GM21576 (cell line): ENCODE measurements at regions not wholly inside any gene's neighbourhood (a gene's known extent, or its start where the extent isn't known, plus 50 kb on each side); places are given as distances from the start of the nearest gene placed in this dataset.
"Not testable (repeated sequence)": the region's sequence is repeated elsewhere in the genome, so short reads cannot be mapped to it uniquely, and the experiment has no call there.

Source experiments
- ATAC-seq: cut with Tn5 transposase; IDR thresholded peaks from one replicate; pipeline ENCODE4 v1.9.1; 2021; ENCODE audit warnings: mild to moderate bottlenecking, moderate library complexity; ENCODE audit not compliant: unreplicated experiment

DNA sequence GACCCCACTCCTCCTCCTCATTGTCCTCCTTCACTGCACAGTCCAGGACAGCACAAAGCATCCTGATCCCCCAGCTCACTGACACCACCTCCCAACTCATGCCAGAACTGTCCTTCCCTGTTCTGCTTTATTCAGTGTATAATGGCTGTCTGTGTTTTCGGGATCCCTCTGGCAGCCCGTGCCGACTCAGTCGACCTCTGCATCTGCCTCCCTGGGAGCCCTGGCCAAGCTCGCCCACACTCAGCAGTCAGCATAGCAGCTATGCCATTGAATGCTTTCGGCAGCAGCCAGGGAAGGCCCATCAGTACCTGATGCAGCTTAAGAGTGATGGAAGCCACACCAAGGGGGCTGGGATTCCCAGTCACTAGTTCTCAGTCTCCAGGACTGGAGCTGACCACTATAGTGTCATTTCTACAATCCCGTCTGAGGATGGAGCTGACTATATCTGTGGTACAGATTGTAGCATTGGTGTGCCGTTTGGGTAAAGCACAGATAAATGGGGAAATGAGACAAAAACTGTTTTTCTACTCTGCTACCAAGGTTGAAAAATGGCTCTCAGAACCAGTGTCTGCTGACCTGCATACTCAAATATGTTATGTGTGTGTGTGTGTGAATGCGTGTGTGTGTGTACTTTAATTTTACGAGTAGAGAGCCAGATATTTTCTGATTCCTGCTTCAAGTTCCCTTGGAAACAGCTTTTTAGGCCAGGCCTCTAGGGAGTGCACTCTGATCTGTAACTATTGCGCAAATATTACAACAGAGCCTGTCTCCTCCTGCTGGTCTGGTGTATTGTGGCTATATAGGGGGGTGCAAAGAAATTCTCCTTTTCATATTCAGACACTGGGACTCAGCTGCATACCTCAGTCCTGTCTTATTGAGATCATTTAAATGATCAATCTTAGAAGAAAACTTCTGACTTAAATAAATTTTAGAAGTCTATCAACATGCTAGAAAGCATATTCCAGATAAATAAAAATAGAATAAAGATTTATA lies 78.8 kb upstream of the TOP3B start:
- no peak for ATAC-seq

DNA sequence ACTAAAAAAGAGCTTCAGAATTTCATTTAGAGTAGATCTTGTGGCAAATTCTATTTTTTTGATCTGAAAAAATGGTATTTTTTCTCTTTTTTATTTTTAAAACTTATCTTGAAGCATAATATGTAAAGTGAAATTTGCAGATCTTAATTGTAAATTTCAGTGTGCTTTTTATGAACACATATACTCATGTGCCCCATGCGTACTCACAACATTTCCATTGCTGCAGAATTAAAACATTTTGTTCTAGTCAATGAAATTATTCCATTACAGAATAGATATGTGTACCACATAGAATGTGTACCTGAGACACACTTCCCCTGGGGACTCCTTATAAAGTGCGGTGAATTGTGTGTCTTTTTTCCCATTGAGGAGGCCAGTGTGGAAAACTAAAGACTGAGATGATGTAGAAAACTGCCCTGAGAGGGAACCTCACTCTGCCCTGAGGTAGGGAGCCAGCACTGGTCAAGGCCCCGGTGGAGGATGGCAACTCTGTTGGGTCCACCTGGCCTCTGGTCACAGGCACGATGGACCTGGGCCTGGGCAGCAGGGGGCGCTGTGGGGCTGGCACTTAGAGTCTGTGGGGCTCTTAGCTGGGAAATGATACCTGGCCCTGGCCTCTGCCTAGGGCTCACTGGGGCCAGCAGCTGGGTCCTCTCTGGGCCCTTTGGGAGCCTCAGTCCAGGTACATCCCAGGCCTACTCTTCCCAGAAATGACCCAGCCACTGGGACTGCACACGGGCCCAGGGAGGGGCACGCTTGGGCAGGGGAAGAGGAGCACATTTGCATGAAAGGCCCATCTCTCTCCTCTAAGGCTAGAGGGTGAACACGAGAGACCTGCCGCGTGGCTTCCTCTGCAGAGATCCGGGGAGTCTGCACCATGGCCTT lies 77.9 kb upstream of the TOP3B start:
- no peak for ATAC-seq

- ATAC-seq, result no peak
Observed at GRCh38 chr22:22059291-22060002, 76.9 kb upstream of the TOP3B start.

DNA sequence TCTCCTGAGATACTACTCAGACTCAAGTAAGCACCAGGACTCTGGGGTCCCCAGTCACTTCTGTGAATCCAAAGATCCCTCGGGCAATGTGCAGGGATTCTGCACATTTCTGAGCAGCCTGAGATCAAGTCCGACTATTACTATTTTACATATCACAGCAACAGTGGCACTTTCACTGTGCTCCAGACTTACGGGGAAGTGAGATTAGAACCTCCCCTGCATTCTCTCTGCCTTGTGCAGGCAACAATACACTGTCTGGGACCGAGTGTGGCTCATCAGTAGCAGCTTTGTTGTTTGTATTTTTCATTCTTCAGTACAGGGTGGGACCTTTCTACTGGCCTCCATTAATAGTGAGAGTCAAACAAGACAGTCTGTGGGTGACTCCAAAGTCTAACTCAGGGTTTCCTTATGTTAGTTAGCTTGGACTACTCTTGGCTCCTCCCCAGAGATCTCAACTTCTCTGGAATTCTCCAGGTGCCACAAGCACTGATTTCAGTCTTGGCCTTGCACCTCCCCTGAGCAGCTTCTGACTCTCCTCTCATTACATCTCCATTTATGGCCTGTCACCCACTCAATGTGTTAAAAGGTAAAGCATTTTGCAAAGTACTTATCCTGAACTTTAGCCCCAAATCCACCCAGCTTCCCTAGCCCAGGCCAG lies 76.2 kb upstream of the TOP3B start:
- ATAC-seq, result peak; percentile 67

DNA sequence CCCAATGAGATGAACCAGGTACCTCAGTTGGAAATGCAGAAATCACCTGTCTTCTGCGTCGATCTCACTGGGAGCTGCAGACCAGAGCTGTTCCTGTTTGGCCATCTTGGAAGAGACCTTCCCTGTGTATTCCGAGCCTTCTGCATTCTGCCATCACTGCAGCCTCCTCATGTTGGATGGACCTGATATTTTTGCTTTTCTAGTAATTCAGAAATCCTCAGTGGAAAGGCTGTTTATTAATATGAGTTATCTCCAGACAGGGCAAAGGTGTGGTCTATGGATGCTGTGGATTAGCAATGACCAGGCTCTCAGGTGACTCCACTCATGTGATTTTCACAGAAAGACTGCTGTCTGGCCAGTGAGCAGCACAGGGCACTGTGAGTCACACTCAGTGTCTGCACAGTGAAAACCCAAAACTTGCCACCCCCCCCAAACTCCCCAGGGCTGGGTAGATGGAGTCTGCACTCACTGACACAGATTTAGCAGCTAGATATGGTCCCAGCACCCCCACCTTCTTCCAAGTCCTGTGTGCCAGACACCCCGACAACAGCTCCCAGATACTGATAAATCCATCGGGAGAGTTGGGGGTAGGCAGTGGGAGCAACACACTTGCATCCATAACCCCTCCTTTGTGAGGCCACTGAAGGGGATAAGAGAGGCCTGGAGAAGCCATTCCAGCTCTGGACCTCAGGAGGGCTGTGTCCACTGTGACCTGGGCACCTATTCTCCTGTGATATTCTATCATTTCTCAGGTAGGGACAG lies 75.2 kb upstream of the TOP3B start:
- ATAC-seq, result no peak

- not testable (repeated sequence) for ATAC-seq
Observed at GRCh38 chr22:22056809-22057594, 74.4 kb upstream of the TOP3B start.

- ATAC-seq, result not testable (repeated sequence)
Observed at GRCh38 chr22:22052548-22053139, 70.1 kb upstream of the TOP3B start.

GRCh38 chr22:22051032-22051431 lies 68.4 kb upstream of the TOP3B start:
- ATAC-seq, result not testable (repeated sequence)

DNA sequence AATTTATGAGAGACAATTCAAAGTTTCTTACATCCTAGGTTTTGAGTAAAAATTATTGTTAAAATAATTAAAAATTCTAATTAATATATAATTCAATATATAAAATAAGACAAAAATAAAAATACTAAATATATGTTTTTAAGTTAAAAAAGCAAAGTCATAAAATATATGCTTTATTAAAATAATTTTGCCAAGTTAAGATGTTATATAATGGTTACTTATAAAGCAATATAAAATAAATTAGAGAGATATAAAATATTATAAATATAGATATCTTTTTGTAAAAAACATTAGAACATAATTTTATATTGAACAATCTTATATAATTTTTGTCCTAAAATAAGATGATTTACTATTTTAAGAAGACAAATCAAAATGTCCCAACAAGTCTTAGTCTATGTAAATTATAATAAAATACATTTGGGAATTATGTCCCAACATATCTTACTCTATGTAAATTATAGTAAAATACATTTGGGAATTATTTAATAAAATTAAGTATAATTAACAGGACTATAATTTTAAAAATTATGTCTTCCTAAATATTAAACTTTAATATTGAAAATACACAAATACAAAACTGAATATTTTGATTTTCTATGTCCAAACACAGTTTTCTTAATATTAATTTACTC lies 67.7 kb upstream of the TOP3B start:
- ATAC-seq, result no peak

DNA sequence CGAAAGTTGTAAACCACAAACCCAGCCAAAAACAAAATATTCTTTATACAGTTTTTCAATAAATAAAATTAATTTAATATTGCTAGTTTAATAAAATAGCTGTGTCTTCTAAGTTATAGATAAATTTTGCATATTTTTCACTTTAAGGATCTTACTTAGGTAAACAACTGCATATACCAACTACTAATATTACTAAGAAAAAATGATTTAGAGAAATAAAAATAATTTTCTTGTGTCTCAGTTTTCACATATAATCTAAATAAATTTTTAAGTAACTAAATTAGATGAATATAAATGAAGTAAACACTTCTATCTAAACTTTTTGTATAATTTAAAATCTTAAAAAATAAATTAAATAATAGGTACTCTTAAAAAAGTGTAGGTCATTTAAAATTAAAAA lies 67.1 kb upstream of the TOP3B start:
- no peak for ATAC-seq

DNA sequence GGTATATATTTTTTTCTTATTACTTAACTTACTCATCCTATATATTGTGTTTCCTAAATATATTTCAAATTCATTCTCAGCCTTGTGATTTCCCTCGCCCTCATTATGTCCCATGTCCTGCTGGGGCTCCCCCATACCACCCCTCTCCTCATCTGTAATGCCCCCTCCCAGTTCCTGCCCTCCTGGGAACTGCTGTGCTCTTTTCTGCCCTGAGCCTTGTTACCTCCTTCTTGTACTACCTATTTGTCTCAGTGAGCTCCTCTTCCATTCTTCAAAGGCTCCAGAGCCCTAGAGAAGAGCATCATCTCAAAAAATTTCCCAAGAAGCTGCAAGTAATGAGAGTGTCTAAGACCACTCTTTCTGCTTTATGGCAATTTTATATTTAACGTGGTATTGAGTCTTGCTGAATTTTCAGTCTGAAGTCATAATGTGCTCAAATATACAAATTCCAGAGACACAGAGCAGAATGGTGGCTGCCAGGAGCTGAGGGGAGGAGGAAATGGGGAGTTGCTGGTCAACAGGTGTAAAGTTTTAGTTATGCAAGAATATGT lies 66.5 kb upstream of the TOP3B start:
- ATAC-seq, result no peak

DNA sequence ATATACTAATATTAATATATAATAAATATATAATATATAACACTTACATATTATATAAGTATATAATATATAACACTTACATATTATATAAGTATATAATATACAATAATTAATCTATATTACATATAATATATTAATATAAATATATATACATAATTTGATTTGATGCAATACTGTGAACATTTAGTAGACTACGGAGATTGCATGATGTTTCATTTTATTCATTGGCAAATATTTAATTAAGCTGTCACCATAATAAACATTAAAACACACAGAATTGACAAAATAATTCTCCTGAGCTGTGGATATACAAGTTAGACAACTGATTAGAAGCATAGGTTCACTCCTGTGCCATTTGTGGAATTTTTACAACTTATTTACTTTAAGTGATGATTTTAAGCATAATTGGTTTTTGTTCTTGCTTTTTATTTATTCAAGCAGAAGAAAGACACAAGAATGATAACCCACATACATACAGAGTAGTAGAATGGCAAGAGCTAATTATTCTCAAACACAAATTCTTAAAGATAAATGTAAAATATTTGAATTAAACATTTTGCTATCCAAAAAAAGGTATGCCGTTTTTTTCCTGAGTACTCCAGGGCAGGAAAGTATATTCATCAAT lies 65.8 kb upstream of the TOP3B start:
- no peak for ATAC-seq

DNA sequence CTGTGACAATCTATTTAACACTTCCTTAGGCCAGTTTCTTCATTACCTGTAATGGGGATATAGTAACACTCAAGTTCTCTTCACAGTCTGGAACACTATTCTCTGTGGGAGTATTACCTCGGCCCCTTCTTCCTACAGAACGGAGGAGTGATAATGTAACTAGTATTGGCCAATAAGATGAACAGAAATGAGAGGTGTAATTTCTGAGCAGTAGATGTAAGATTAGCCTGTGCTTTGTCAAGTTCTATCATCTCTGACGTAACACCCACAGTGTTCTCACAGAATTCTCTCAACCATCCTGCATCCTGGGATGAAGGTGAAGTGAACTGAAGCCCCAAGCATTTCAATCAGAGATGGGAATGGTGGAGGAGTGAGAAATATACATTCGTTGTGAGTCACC lies 65.2 kb upstream of the TOP3B start:
- no peak for ATAC-seq

- no peak for ATAC-seq
Observed at GRCh38 chr22:22047266-22047665, 64.7 kb upstream of the TOP3B start.

GRCh38 chr22:22046370-22046769 lies 63.8 kb upstream of the TOP3B start:
- ATAC-seq, result no peak

GRCh38 chr22:22045571-22046335 lies 63.2 kb upstream of the TOP3B start:
- no peak for ATAC-seq

GRCh38 chr22:22044153-22044552 lies 61.6 kb upstream of the TOP3B start:
- ATAC-seq, result no peak
